ENCODE measurements at regions not wholly inside any gene's neighbourhood (a gene's known extent, or its start where the extent isn't known, plus 50 kb on each side); places are given as distances from the start of the nearest gene placed in this dataset.

DNA sequence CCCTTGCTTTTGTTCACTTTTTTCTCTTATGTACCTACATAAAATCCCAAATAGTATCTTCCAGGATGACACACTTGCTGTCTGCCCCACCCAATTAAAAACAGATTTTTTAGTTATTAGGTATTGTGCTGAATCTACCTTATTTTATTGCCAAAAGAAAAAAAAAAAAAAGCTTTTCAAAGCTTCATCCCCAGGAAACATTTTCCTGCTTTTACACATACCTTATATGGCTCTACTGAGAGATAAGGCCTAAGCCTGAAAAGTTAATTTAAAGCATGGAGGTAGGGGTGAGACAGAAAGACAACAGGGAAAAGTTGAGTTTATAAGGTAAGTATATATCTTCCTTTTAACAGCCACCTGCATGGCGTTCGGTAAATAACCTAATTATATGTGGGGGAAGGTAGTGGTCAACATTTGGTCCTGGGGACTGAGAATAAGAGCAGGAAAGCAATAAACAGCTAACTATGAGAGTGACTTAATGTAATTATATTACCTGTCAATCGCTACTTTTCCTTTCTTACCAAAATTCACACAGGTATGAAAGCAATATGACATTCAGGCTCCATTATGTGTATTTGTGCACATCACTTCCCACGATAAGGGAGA lies 54.6 kb upstream of the BOLA1 start:
- TF ChIP-seq, protein P1, sequence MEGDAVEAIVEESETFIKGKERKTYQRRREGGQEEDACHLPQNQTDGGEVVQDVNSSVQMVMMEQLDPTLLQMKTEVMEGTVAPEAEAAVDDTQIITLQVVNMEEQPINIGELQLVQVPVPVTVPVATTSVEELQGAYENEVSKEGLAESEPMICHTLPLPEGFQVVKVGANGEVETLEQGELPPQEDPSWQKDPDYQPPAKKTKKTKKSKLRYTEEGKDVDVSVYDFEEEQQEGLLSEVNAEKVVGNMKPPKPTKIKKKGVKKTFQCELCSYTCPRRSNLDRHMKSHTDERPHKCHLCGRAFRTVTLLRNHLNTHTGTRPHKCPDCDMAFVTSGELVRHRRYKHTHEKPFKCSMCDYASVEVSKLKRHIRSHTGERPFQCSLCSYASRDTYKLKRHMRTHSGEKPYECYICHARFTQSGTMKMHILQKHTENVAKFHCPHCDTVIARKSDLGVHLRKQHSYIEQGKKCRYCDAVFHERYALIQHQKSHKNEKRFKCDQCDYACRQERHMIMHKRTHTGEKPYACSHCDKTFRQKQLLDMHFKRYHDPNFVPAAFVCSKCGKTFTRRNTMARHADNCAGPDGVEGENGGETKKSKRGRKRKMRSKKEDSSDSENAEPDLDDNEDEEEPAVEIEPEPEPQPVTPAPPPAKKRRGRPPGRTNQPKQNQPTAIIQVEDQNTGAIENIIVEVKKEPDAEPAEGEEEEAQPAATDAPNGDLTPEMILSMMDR (IDR thresholded peaks at IDR 0.05) = no peak
- TF ChIP-seq POLR2AphosphoS5 (IDR thresholded peaks at IDR 0.05) = no peak
- TF ChIP-seq POLR2A (IDR thresholded peaks at IDR 0.05) = no peak
- no peak for TF ChIP-seq EP300 (IDR thresholded peaks at IDR 0.05; ENCODE audit: low read depth)

All from transverse colon (tissue), 4 donors.